ENCODE measurements at regions not wholly inside any gene's neighbourhood (a gene's known extent, or its start where the extent isn't known, plus 50 kb on each side); places are given as distances from the start of the nearest gene placed in this dataset.

- no peak overlapping the region for H3K4me3 ChIP-seq
- peaks cover 0 to 22% (median 0%) of the 10 kb centered on the region in 7 donors for H3K27me3 ChIP-seq (replicated peaks in 1 of 7)
- no peaks in the 10 kb centered on the region for H3K4me1 ChIP-seq
- H3K27ac ChIP-seq, result no peak overlapping the region
- intact Hi-C loops (cut with DNase I; ENCODE audit: low total_unique reads), result no loop called here
- TF ChIP-seq, protein P1, sequence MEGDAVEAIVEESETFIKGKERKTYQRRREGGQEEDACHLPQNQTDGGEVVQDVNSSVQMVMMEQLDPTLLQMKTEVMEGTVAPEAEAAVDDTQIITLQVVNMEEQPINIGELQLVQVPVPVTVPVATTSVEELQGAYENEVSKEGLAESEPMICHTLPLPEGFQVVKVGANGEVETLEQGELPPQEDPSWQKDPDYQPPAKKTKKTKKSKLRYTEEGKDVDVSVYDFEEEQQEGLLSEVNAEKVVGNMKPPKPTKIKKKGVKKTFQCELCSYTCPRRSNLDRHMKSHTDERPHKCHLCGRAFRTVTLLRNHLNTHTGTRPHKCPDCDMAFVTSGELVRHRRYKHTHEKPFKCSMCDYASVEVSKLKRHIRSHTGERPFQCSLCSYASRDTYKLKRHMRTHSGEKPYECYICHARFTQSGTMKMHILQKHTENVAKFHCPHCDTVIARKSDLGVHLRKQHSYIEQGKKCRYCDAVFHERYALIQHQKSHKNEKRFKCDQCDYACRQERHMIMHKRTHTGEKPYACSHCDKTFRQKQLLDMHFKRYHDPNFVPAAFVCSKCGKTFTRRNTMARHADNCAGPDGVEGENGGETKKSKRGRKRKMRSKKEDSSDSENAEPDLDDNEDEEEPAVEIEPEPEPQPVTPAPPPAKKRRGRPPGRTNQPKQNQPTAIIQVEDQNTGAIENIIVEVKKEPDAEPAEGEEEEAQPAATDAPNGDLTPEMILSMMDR (IDR thresholded peaks at IDR 0.05 in 8 of 11, conservative IDR thresholded peaks at IDR 0.05 in 3 of 11), result no peak
- no peak for TF ChIP-seq POLR2AphosphoS5 (IDR thresholded peaks at IDR 0.05)
- no peaks in the 10 kb centered on the region for H3K36me3 ChIP-seq
- no peak for DNase-seq
- no peaks in the 10 kb centered on the region for H3K9me3 ChIP-seq
- 61 to 82% (median 78%) methylated on average over 2 of the region's 2 CpGs for WGBS, 5 donors
Observed at GRCh38 chr13:110985541-110985940, 70.7 kb upstream of the ANKRD10 start.

DNA sequence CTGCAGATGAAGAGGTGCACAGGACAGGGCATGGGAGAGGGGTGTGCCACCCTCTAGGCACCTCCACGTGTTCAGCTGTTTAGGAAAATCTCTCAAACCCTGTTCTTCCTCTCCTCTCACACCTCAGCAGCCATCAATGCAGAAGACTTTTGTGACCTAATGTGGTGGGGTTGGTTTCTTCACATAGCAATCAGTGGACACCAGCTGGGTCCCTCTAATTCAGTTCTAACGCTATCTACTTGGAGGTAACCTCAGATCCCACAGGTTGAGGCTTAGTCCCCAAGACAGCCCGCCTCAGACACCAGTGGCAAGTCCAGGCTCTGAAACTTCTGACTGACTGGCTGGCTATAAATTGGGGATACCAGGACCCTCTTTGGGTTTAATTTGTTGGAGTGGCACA lies 69.9 kb upstream of the ANKRD10 start:
- no peaks in the 10 kb centered on the region for H3K36me3 ChIP-seq
- no peak overlapping the region for H3K4me3 ChIP-seq
- TF ChIP-seq POLR2A (IDR thresholded peaks at IDR 0.05) (no peak), POLR2AphosphoS5 (IDR thresholded peaks at IDR 0.05) (no peak)
- TF ChIP-seq, protein P1 (IDR thresholded peaks at IDR 0.05 in 8 of 11, conservative IDR thresholded peaks at IDR 0.05 in 3 of 11), result no peak
- intact Hi-C loops (cut with DNase I; ENCODE audit: low total_unique reads), result no loop called here
- 57 to 87% (median 75%) methylated on average over 3 of the region's 3 CpGs for WGBS, 5 donors
- no peak overlapping the region for H3K27ac ChIP-seq
- H3K4me1 ChIP-seq, result no peaks in the 10 kb centered on the region
- no peaks in the 10 kb centered on the region for H3K9me3 ChIP-seq
- DNase-seq, result no peak
- peaks cover 0 to 22% (median 0%) of the 10 kb centered on the region in 7 donors for H3K27me3 ChIP-seq (replicated peaks in 1 of 7)

DNA sequence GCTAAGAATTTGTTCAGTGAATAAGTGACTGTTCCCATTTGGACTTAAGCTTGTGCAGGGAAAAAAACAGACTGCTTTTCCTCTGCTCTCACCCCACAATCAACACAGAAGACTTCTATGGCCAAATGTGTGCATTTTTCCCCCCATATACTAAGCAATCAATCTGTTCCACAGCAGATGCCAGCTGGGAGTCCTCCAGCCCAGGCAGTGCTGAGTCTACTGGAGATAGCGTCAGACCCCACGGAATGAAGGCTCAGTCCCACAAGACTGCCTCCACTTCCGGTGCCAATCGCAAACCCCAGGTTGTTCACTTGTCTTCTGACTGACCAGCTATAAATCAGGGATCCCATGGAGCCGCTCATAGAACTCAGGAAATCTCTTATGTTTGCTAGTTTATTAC lies 69.5 kb upstream of the ANKRD10 start:
- Histone ChIP-seq H3K4me3 (no peak overlapping the region), H3K27ac (no peak overlapping the region), H3K4me1 (no peaks in the 10 kb centered on the region), H3K36me3 (no peaks in the 10 kb centered on the region), H3K27me3 (replicated peaks in 1 of 7) (peaks cover 0 to 22% (median 0%) of the 10 kb centered on the region in 7 donors), H3K9me3 (no peaks in the 10 kb centered on the region)
- TF ChIP-seq POLR2AphosphoS5 (IDR thresholded peaks at IDR 0.05) (no peak), POLR2A (IDR thresholded peaks at IDR 0.05) (no peak)
- TF ChIP-seq, protein P1 (IDR thresholded peaks at IDR 0.05 in 8 of 11, conservative IDR thresholded peaks at IDR 0.05 in 3 of 11), result no peak
- 75 to 84% (median 83%) methylated on average over 5 of the region's 5 CpGs for WGBS, 5 donors
- intact Hi-C loops (cut with DNase I; ENCODE audit: low total_unique reads), result no loop called here
- DNase-seq, result no peak

- H3K9me3 ChIP-seq, result no peaks in the 10 kb centered on the region
- no peak for DNase-seq
- intact Hi-C loops (cut with DNase I; ENCODE audit: low total_unique reads), result no loop called here
Observed at GRCh38 chr13:110983241-110983640, 68.4 kb upstream of the ANKRD10 start.

More at GRCh38 chr13:110983241-110983640, 68.4 kb upstream of the ANKRD10 start:
- WGBS, 5 donors, result 74 to 82% (median 81%) methylated on average over 4 of the region's 4 CpGs
- Histone ChIP-seq H3K36me3 (no peaks in the 10 kb centered on the region), H3K4me1 (no peaks in the 10 kb centered on the region), H3K27ac (no peak overlapping the region), H3K27me3 (replicated peaks in 1 of 7) (peaks cover 0 to 22% (median 0%) of the 10 kb centered on the region in 7 donors), H3K4me3 (no peak overlapping the region)
- TF ChIP-seq POLR2AphosphoS5 (IDR thresholded peaks at IDR 0.05) (no peak), POLR2A (IDR thresholded peaks at IDR 0.05) (no peak)
- TF ChIP-seq, protein P1 (IDR thresholded peaks at IDR 0.05 in 8 of 11, conservative IDR thresholded peaks at IDR 0.05 in 3 of 11), result no peak
